ENCODE measurements at regions not wholly inside any gene's neighbourhood (a gene's known extent, or its start where the extent isn't known, plus 50 kb on each side); places are given as distances from the start of the nearest gene placed in this dataset.

GRCh38 chr14:94970941-94971730 lies 186.2 kb downstream of the DICER1 start:
- TF ChIP-seq CTCF (IDR thresholded peaks at IDR 0.05) (no peak), POLR2A (IDR thresholded peaks at IDR 0.05) (no peak)
